WERI-Rb-1 (cell line): ENCODE measurements at regions not wholly inside any gene's neighbourhood (a gene's known extent, or its start where the extent isn't known, plus 50 kb on each side); places are given as distances from the start of the nearest gene placed in this dataset.

Experiments
- DNase-seq: peaks from one replicate; pipeline ENCODE4 v3.0.0-alpha.2; 2020
- H3K27ac ChIP-seq: fragments of 250-450 bp; sonication (Bioruptor Pico); 2 replicates; pipeline ENCODE4 v1.5.1; 2020; ENCODE audit warnings: mild to moderate bottlenecking, moderate library complexity
- H3K27me3 ChIP-seq: fragments of 250-450 bp; sonication (Bioruptor Pico); 2 replicates; pipeline ENCODE4 v1.5.1; 2021; ENCODE audit warnings: mild to moderate bottlenecking, low read depth, moderate library complexity; ENCODE audit not compliant: insufficient read depth, severe bottlenecking
- H3K36me3 ChIP-seq: fragments of 250-450 bp; sonication (Bioruptor Pico); 2 replicates; pipeline ENCODE4 v1.5.1; 2020; ENCODE audit warnings: mild to moderate bottlenecking, moderate library complexity
- H3K4me3 ChIP-seq: 2 replicates; pipeline ENCODE4 v1.5.1; 2011; ENCODE audit warnings: low read depth, mild to moderate bottlenecking, control low read depth, low read length
- H3K9me3 ChIP-seq: fragments of 250-450 bp; sonication (Bioruptor Pico); 2 replicates; pipeline ENCODE4 v1.5.1; 2021; ENCODE audit warnings: mild to moderate bottlenecking, moderate library complexity; ENCODE audit not compliant: severe bottlenecking
- TF ChIP-seq, protein P1 (sequence below): IDR thresholded peaks from 2 replicates; pipeline ENCODE4 v1.5.1; 2011; ENCODE audit warnings: low read depth, mild to moderate bottlenecking, control low read depth, inconsistent platforms, low read length

DNA sequence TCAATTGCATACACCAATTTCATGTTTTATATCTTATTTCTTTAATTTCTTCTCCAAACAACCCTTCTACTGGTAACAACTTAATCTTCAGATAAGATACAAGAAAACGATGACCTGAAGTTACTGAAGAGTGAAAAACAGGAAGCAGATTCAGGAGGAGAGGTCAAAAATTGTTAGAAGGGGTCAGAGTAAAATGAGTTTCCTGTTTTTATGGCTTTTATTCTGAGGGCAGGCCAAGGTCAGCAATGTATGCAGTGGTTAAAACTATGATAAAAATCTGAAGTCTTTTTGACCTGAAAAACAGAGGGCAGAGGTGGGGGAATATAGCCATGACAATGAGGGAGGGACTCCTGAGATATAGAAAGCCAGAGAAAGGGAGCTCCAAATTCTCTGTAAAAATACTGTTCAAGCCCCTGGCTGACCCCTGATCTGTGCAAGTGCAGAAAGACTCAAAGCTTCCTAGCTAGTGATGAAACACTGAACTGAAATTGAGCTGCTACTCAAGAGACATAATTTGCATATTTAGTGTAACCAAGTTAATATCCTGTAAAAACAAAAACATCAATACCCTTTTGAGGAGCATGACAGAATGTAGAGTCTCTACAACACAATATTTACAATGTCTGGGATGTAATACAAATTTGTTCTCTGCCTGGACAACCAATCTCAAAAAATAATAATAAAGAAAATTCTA is 514.3 kb upstream of the SEL1L start:
- H3K4me3 ChIP-seq: no peak overlapping the region
- no peak overlapping the region for H3K27ac ChIP-seq
- TF ChIP-seq, protein P1, sequence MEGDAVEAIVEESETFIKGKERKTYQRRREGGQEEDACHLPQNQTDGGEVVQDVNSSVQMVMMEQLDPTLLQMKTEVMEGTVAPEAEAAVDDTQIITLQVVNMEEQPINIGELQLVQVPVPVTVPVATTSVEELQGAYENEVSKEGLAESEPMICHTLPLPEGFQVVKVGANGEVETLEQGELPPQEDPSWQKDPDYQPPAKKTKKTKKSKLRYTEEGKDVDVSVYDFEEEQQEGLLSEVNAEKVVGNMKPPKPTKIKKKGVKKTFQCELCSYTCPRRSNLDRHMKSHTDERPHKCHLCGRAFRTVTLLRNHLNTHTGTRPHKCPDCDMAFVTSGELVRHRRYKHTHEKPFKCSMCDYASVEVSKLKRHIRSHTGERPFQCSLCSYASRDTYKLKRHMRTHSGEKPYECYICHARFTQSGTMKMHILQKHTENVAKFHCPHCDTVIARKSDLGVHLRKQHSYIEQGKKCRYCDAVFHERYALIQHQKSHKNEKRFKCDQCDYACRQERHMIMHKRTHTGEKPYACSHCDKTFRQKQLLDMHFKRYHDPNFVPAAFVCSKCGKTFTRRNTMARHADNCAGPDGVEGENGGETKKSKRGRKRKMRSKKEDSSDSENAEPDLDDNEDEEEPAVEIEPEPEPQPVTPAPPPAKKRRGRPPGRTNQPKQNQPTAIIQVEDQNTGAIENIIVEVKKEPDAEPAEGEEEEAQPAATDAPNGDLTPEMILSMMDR: no peak
- no peak for DNase-seq
- H3K36me3 ChIP-seq: no peaks in the 10 kb centered on the region
- no peaks in the 10 kb centered on the region for H3K9me3 ChIP-seq
- no peaks in the 10 kb centered on the region for H3K27me3 ChIP-seq

DNA sequence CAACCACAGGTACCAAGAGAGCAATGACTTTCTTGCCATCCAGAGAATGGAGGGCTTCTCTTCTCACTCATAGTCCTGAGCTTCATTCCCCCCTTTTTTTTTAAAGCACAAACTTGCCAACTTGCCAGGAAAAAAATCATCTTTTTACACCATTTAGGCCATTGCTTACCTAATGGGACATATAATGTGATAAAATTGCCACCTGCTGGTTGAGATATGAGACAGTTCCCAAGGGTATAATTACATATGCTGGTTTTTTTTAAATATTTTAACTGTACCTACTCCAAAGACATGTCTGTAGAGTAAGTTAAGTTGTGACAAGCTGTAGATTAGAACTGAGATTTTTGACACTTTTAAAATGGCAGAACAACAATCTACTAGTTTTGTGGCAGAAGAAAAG is 519.1 kb upstream of the SEL1L start:
- TF ChIP-seq, protein P1: no peak
- Histone ChIP-seq H3K9me3 (no peaks in the 10 kb centered on the region), H3K27me3 (no peaks in the 10 kb centered on the region), H3K27ac (no peak overlapping the region), H3K4me3 (no peak overlapping the region), H3K36me3 (no peaks in the 10 kb centered on the region)
- DNase-seq: no peak

DNA sequence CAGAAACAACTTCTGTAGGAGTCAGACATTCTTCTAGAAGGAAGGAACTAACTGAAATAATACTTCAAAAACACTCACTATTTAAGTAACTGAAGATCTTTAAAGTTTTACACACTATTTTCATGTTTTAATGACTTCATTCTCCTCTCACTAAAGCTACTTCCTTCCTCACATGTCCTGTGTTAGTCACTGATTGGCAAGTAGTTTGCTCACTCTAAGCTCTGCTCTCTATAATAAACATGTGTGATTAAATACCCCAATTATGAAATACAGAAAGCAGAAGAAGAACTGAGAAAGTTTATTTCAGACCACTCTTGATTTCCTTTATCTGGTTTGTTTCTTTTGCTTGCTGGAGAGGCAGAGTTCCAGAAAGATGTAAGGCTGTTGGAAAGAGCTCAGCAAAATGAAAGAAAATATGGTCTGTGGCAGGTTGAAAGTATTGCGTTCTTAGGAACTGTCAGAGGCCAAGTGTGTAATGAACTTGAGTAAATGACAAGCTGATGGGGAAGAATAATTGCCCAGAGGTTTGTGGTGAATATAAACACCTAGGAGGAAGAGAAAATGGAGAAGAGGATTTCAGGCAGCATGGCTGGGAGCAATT is 522.0 kb upstream of the SEL1L start:
- H3K4me3 ChIP-seq: no peak overlapping the region
- TF ChIP-seq, protein P1: no peak
- no peak overlapping the region for H3K27ac ChIP-seq
- H3K9me3 ChIP-seq: no peaks in the 10 kb centered on the region
- H3K27me3 ChIP-seq: no peaks in the 10 kb centered on the region
- no peaks in the 10 kb centered on the region for H3K36me3 ChIP-seq
- DNase-seq: no peak

DNA sequence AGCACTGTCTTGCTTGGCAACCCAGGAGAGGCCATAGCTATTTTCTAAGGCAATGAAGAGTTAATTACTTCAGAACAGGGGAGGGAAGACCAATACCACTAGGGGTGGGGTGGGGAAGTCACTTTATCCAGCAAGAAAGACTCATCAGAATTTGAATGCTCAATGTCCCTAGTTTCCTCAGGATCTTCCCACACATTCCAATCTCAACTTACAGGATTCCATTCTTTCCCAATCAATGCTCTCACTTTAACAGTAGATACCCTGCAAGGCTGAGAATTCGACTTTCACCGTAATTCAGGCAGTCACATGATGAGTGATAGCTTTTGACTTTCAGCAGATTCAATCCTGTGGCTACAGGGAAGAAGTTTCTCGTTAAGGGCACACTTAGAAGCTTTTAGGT is 526.6 kb upstream of the SEL1L start:
- Histone ChIP-seq H3K27ac (no peak overlapping the region), H3K27me3 (no peaks in the 10 kb centered on the region), H3K9me3 (no peaks in the 10 kb centered on the region), H3K4me3 (no peak overlapping the region), H3K36me3 (no peaks in the 10 kb centered on the region)
- no peak for DNase-seq
- TF ChIP-seq, protein P1: no peak

DNA sequence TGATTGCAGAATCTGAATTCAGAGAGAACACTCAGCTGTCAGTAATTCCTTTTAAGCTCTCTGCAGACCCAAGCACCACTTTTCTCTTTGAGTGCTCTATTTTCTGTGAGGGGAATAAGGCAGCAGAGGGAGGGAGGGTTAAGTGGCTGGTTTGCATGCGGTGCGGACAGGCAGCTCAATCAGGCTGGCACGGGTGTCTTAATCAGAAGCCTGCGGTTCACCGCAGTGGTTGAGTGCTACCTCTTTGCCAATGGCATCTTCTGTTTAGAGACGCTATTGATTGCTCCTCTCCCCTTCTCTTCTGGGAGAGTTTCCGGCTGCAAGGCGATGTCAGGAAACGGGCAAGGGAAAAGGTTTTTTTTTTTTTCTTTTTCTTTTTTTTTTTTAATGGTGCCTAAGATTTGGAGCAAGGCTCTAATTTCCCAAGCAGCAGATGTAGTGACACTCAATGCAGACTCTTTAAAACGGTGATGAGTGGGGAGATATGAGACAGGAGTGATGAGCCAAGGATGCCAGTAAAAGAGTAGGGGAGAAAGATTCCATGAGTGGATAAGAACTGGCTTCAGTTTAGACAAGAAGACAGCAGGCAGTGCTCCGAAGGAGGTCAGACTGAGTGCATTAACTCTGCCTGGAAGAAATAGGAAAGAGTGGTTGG is 533.7 kb upstream of the SEL1L start:
- Histone ChIP-seq H3K27me3 (no peaks in the 10 kb centered on the region), H3K27ac (no peak overlapping the region), H3K9me3 (no peaks in the 10 kb centered on the region), H3K4me3 (no peak overlapping the region), H3K36me3 (no peaks in the 10 kb centered on the region)
- no peak for DNase-seq
- TF ChIP-seq, protein P1: no peak
